Testis (tissue), 2 donors: ENCODE measurements at regions not wholly inside any gene's neighbourhood (a gene's known extent, or its start where the extent isn't known, plus 50 kb on each side); places are given as distances from the start of the nearest gene placed in this dataset.

Experiments
- DNase-seq: peaks from one replicate; pipeline ENCODE4 v3.0.0-alpha.2; 2019
- H3K27ac ChIP-seq, 2 donors: fragments of 200-600 bp; sonication (generic); one replicate each; pipeline ENCODE4 v1.5.1; 2019
- H3K27me3 ChIP-seq: fragments of 200-600 bp; sonication (generic); one replicate; pipeline ENCODE4 v1.5.1; 2019
- H3K36me3 ChIP-seq: fragments of 200-600 bp; sonication (generic); one replicate; pipeline ENCODE4 v1.5.1; 2017; ENCODE audit warnings: low read depth; ENCODE audit errors: missing control alignments
- H3K4me1 ChIP-seq: fragments of 200-600 bp; sonication (generic); one replicate; pipeline ENCODE4 v1.5.1; 2019
- H3K4me3 ChIP-seq, 2 donors: fragments of 200-600 bp; sonication (generic); one replicate each; pipeline ENCODE4 v1.5.1; 2017 to 2019
- H3K9me3 ChIP-seq: fragments of 200-600 bp; sonication (generic); one replicate; pipeline ENCODE4 v1.5.1; 2017
- POLR2A ChIP-seq: fragments of 450-650 bp; IDR thresholded peaks from one replicate; pipeline ENCODE4 v1.6.1; 2017; ENCODE audit warnings: antibody characterized with exemption, mild to moderate bottlenecking, moderate library complexity
- WGBS, 2 donors: methylation state at CpG; one replicate each; pipeline ENCODE4 v1.1.5; 2018; 5-methylcytosine and 5-hydroxymethylcytosine counted together
- intact Hi-C: fragments of 100-400 bp; cut with DNase I; formaldehyde crosslinking; loops from one replicate; pipeline ENCODE4 v1.15.1; 2023; ENCODE audit warnings: low total_unique reads
- TF ChIP-seq, protein P1 (sequence below), 3 experiments: fragments of 450-650 bp in 2 of 3; fragments of 200-600 bp in 1 of 3; sonication (generic) in 1 of 3; IDR thresholded peaks; one replicate each; pipeline ENCODE4 v1.5.1; 2016 to 2019; ENCODE audit warnings: antibody characterized with exemption in 3 of 3, mild to moderate bottlenecking in 2 of 3, moderate library complexity in 1 of 3

DNA sequence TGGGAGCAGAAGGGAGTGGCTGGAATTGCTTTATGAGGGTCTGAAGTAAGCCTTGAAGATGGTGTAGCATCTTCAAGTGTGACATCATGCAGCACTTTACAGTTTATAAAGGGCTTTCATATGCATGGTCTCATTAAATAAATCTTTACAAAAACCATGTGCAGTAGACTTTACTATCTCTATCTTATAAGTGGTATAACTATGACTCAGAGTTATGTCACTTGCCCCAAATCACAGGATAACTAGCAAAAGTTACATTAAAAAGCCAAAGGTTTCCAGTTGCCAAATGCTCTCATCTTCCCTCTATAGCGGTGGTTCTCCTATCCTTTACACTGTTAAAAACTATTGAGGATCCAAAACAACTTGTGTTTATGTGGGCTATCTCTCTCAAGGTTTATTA, 687.7 kb upstream of the MARCKS start:
- WGBS, 2 donors, result 93 to 98% methylated on average over 1 of the region's 1 CpG

DNA sequence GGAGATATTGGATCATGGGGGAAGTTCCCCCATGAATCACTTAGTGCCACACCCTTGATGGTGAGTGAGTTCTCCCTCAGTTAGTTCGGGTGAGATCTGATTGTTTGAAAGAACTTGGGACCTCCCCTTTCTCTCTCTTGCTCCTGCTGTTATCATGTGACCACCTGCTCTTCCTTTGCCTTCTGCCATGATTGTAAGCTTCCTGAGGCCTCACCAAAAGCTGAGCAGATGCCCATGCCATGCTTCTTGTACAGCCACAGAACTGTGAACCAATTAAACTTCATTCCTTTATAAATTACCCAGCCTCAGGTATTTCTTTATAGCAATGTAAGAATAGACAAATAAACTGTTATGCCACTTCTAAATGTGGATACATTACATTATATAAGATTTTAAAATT, 686.7 kb upstream of the MARCKS start:
- WGBS, 2 donors, result 100% methylated on average over 1 of the region's 1 CpG
- Histone ChIP-seq H3K9me3 (no peaks in the 10 kb centered on the region), H3K27me3 (no peaks in the 10 kb centered on the region), H3K4me1 (peaks cover 4% of the 10 kb centered on the region), H3K4me3 (no peak overlapping the region), H3K36me3 (no peaks in the 10 kb centered on the region), H3K27ac (no peak overlapping the region)
- DNase-seq, result no peak
- intact Hi-C loops, result no loop called here
- TF ChIP-seq POLR2A, result no peak
- TF ChIP-seq, protein P1, sequence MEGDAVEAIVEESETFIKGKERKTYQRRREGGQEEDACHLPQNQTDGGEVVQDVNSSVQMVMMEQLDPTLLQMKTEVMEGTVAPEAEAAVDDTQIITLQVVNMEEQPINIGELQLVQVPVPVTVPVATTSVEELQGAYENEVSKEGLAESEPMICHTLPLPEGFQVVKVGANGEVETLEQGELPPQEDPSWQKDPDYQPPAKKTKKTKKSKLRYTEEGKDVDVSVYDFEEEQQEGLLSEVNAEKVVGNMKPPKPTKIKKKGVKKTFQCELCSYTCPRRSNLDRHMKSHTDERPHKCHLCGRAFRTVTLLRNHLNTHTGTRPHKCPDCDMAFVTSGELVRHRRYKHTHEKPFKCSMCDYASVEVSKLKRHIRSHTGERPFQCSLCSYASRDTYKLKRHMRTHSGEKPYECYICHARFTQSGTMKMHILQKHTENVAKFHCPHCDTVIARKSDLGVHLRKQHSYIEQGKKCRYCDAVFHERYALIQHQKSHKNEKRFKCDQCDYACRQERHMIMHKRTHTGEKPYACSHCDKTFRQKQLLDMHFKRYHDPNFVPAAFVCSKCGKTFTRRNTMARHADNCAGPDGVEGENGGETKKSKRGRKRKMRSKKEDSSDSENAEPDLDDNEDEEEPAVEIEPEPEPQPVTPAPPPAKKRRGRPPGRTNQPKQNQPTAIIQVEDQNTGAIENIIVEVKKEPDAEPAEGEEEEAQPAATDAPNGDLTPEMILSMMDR (IDR thresholded peaks at IDR 0.05), result no peak

More for the DNA sequence above, 687.7 kb upstream of the MARCKS start:
- H3K4me3 ChIP-seq, result no peak overlapping the region
- intact Hi-C loops, result no loop called here
- no peak overlapping the region for H3K27ac ChIP-seq
- no peak for TF ChIP-seq POLR2A
- TF ChIP-seq, protein P1 (IDR thresholded peaks at IDR 0.05), result no peak
- no peaks in the 10 kb centered on the region for H3K9me3 ChIP-seq
- no peak for DNase-seq
- H3K27me3 ChIP-seq, result no peaks in the 10 kb centered on the region
- no peaks in the 10 kb centered on the region for H3K36me3 ChIP-seq
- peaks cover 4% of the 10 kb centered on the region for H3K4me1 ChIP-seq

- peaks cover 4% of the 10 kb centered on the region for H3K4me1 ChIP-seq
- H3K27me3 ChIP-seq, result no peaks in the 10 kb centered on the region
- TF ChIP-seq POLR2A, result no peak
- TF ChIP-seq, protein P1 (IDR thresholded peaks at IDR 0.05), result no peak
- H3K36me3 ChIP-seq, result no peaks in the 10 kb centered on the region
- H3K9me3 ChIP-seq, result no peaks in the 10 kb centered on the region
- no peak for DNase-seq
- no peak overlapping the region for H3K27ac ChIP-seq
- H3K4me3 ChIP-seq, result no peak overlapping the region
- intact Hi-C loops, result no loop called here
- 71 to 77% methylated on average over 3 of the region's 3 CpGs for WGBS, 2 donors
Observed at GRCh38 chr6:113171882-113172281, 685.3 kb upstream of the MARCKS start.

- H3K27ac ChIP-seq, result no peak overlapping the region
- 13 to 33% methylated on average over 2 of the region's 2 CpGs for WGBS, 2 donors
- DNase-seq, result peak; percentile 57
Observed at GRCh38 chr6:113172531-113172966, 684.6 kb upstream of the MARCKS start.

GRCh38 chr6:113178349-113178748, 678.8 kb upstream of the MARCKS start:
- TF ChIP-seq, protein P1 (IDR thresholded peaks at IDR 0.05), result no peak
- TF ChIP-seq POLR2A, result no peak
- intact Hi-C loops, result no loop called here
- Histone ChIP-seq H3K27me3 (no peaks in the 10 kb centered on the region), H3K9me3 (no peaks in the 10 kb centered on the region), H3K36me3 (no peaks in the 10 kb centered on the region), H3K4me1 (no peaks in the 10 kb centered on the region), H3K4me3 (no peak overlapping the region), H3K27ac (no peak overlapping the region)
- no peak for DNase-seq

More at GRCh38 chr6:113172531-113172966, 684.6 kb upstream of the MARCKS start:
- Histone ChIP-seq H3K27me3 (no peaks in the 10 kb centered on the region), H3K4me1 (peaks cover 4% of the 10 kb centered on the region), H3K9me3 (no peaks in the 10 kb centered on the region), H3K4me3 (no peak overlapping the region), H3K36me3 (no peaks in the 10 kb centered on the region)
- intact Hi-C loops, result no loop called here
- no peak for TF ChIP-seq POLR2A
- TF ChIP-seq, protein P1 (IDR thresholded peaks at IDR 0.05), result no peak
